ENCODE measurements at regions not wholly inside any gene's neighbourhood (a gene's known extent, or its start where the extent isn't known, plus 50 kb on each side); places are given as distances from the start of the nearest gene placed in this dataset.

- no peak for TF ChIP-seq ZNF274 (IDR thresholded peaks at IDR 0.05; ENCODE audit: low read depth, low read length)
- TF ChIP-seq SUZ12 (IDR thresholded peaks at IDR 0.05; ENCODE audit: extremely low read depth, insufficient read depth, insufficient read length), result no peak
- no peak for TF ChIP-seq YY1 (IDR thresholded peaks at IDR 0.05; ENCODE audit: insufficient read depth, insufficient read length)
Measured at GRCh38 chr14:49306152-49306751, 279.9 kb downstream of the RPS29 start.
